ENCODE measurements at regions not wholly inside any gene's neighbourhood (a gene's known extent, or its start where the extent isn't known, plus 50 kb on each side); places are given as distances from the start of the nearest gene placed in this dataset.

DNA sequence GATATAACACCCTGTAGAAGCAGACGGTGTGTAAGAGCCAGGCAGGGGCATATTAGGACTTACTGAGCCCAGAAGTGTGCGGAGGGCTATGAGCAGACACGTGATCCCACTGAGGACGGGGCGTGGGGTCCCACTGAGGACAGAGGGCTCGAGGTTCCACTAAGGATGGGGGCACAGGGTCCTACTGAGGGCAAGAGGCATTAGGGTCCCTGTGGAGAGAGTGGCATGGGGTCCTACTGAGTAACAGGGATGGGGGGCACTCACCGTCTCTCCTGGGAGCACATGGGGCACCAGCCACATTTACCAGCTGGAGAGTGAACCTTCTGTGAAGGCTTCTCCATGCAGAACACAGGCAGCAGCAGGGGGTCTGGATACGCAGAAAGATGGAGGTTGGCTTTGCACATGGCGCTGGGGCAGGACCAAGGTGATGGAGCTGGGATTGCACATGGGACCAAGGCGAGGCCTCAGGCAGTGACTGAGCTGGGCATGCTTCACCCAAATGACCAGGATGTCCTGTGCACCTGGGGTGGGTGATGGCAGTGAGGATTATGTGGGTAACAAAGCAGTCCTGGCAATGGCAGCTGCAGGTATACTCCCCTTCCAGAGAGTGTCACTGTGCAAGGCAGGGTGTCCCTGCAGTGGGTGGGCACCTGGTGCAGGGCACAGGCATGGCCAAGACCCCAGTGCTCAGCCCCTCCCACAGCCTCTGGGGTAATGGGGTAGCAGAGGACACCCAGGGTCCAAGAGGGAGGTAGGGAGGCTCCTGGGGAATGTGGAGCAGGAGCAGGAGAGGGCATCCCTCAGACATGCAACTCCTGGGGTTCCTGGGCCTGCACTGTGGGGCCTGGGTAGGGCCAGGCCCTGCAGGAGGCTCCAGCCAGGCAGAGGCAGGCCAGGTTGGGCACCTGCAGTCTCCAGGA is 278.1 kb downstream of the TCERG1L start:
- DNase-seq (no peak), ATAC-seq (ENCODE audit: low read depth) (no peak)
- Histone ChIP-seq H3K9me1 (ENCODE audit: insufficient read depth, low read length) (no peaks in the 10 kb centered on the region), H3K4me1 (ENCODE audit: control insufficient read depth, insufficient read depth, low read length) (no peaks in the 10 kb centered on the region), H2AFZ (replicated peaks; ENCODE audit: low read length, poor library complexity) (no peak overlapping the region), H2BK20ac (ENCODE audit: low read depth, low read length) (no peak overlapping the region), H2AK5ac (ENCODE audit: low read depth, low read length) (no peak overlapping the region), H3K23ac (ENCODE audit: low read depth, low read length) (no peak overlapping the region), H4K91ac (ENCODE audit: insufficient read depth, low read depth, low read length) (no peak overlapping the region), H3K4ac (ENCODE audit: low read depth, low read length) (no peak overlapping the region), H3K27ac (ENCODE audit: insufficient read depth, low read length) (no peak overlapping the region), H3K9me3 (ENCODE audit: control insufficient read depth, insufficient read depth, low read length) (peaks cover 40% of the 10 kb centered on the region), H3K18ac (ENCODE audit: low read depth, low read length) (no peak overlapping the region), H3K56ac (ENCODE audit: extremely low read depth, insufficient read depth, low read length) (no peak overlapping the region), H2BK15ac (ENCODE audit: low read depth, low read length) (no peak overlapping the region), H3K9ac (ENCODE audit: low read depth, low read length) (no peak overlapping the region), H3K27me3 (ENCODE audit: control insufficient read depth, insufficient read depth, low read length) (no peaks in the 10 kb centered on the region), H4K8ac (ENCODE audit: low read depth in 2 of 2, low read length in 2 of 2) (no peak overlapping the region), H4K5ac (ENCODE audit: low read depth, low read length) (no peak overlapping the region), H2BK120ac (ENCODE audit: low read depth, low read length) (no peak overlapping the region), H2AK9ac (replicated peaks; ENCODE audit: low read depth, low read length, poor library complexity) (no peak overlapping the region), H4K20me1 (ENCODE audit: insufficient read depth, low read length) (no peaks in the 10 kb centered on the region), H3K14ac (replicated peaks; ENCODE audit: low read depth, low read length) (no peak overlapping the region), H3K79me1 (ENCODE audit: low read depth in 1 of 2, low read length in 2 of 2) (no peaks in the 10 kb centered on the region), H3K4me3 (ENCODE audit: insufficient read depth, low read depth, low read length) (no peak overlapping the region), H3K4me2 (ENCODE audit: low read depth, low read length) (no peak overlapping the region), H2BK5ac (ENCODE audit: low read depth, low read length, poor library complexity, severe bottlenecking) (no peak overlapping the region), H3K36me3 (ENCODE audit: control insufficient read depth, insufficient read depth, low read length) (no peaks in the 10 kb centered on the region)
- 42% methylated on average over 8 of the region's 10 CpGs; no CpG with 5 or more reads in 1 of the 2 experiments for WGBS, 2 experiments (ENCODE audit: extremely low coverage in 2 of 2, insufficient read length in 1 of 2)
- ChIA-PET POLR2A (ENCODE audit: unreplicated experiment) (no interaction called here), CTCF (no interaction called here)
- TF ChIP-seq CEBPB (IDR thresholded peaks at IDR 0.05; ENCODE audit: low read depth, low read length) (no peak), USF2 (IDR thresholded peaks at IDR 0.05; ENCODE audit: low read depth, low read length) (no peak), MAFK (IDR thresholded peaks at IDR 0.05; ENCODE audit: low read depth, low read length) (no peak), RFX5 (IDR thresholded peaks at IDR 0.05; ENCODE audit: low read depth, low read length) (no peak), RCOR1 (IDR thresholded peaks at IDR 0.05; ENCODE audit: insufficient replicate concordance, low read length) (no peak), RAD21 (IDR thresholded peaks at IDR 0.05; ENCODE audit: low read length) (no peak), CTCF (conservative IDR thresholded peaks at IDR 0.05; ENCODE audit: low read depth, low read length) (no peak), POLR2A (IDR thresholded peaks at IDR 0.05; ENCODE audit: low read depth, low read length) (no peak), CHD1 (IDR thresholded peaks at IDR 0.05; ENCODE audit: low read depth, low read length) (no peak), MAZ (IDR thresholded peaks at IDR 0.05; ENCODE audit: borderline replicate concordance, low read depth, low read length) (no peak)
- in situ Hi-C loops (cut with MboI; ENCODE audit: low sequenced_read_pairs) (no loop called here), intact Hi-C loops (cut with micrococcal nuclease) (no loop called here), dilution Hi-C loops (cut with HindIII; ENCODE audit: low sequenced_read_pairs, unreplicated experiment) (no loop called here)
- no TSS peak for BruUV-seq (replicated peaks)
